GM12874 (cell line): ENCODE measurements at regions not wholly inside any gene's neighbourhood (a gene's known extent, or its start where the extent isn't known, plus 50 kb on each side); places are given as distances from the start of the nearest gene placed in this dataset.

Source experiments
- CTCF ChIP-seq: IDR thresholded peaks from 2 replicates; pipeline ENCODE4 v1.5.1; 2011; ENCODE audit warnings: low read depth, mild to moderate bottlenecking, control low read depth, low read length, moderate library complexity; ENCODE audit not compliant: insufficient read depth

- TF ChIP-seq CTCF: no peak
These were observed 53.5 kb downstream of the FOXD2 start for GRCh38 chr1:47491341-47491753.

- TF ChIP-seq CTCF: no peak
These were observed 57.4 kb downstream of the FOXD2 start for GRCh38 chr1:47495176-47495713.

- TF ChIP-seq CTCF: no peak
These were observed 60.7 kb downstream of the FOXD2 start for GRCh38 chr1:47498551-47498950.

- no peak for TF ChIP-seq CTCF
These were observed 63.2 kb downstream of the FOXD2 start for GRCh38 chr1:47501069-47501468.

- no peak for TF ChIP-seq CTCF
These were observed 65.0 kb downstream of the FOXD2 start for GRCh38 chr1:47502746-47503370.

- TF ChIP-seq CTCF: no peak
These were observed 67.4 kb downstream of the FOXD2 start for GRCh38 chr1:47505267-47505666.

- TF ChIP-seq CTCF: no peak
These were observed 68.2 kb downstream of the FOXD2 start for GRCh38 chr1:47506053-47506452.

- no peak for TF ChIP-seq CTCF
These were observed 69.3 kb downstream of the FOXD2 start for GRCh38 chr1:47507144-47507543.
